COLO668 (cell line): ENCODE measurements at regions not wholly inside any gene's neighbourhood (a gene's known extent, or its start where the extent isn't known, plus 50 kb on each side); places are given as distances from the start of the nearest gene placed in this dataset.
"Not testable (repeated sequence)": the region's sequence is repeated elsewhere in the genome, so short reads cannot be mapped to it uniquely, and the experiment has no call there.

Source experiments
- DNase-seq: peaks from one replicate; lab custom pipeline; 2025; ENCODE audit not compliant: unreplicated experiment; lab: John Stamatoyannopoulos, UW

- no peak for DNase-seq
Observed at GRCh38 chr5:155489949-155490348, 476.4 kb downstream of the KIF4B start.

DNA sequence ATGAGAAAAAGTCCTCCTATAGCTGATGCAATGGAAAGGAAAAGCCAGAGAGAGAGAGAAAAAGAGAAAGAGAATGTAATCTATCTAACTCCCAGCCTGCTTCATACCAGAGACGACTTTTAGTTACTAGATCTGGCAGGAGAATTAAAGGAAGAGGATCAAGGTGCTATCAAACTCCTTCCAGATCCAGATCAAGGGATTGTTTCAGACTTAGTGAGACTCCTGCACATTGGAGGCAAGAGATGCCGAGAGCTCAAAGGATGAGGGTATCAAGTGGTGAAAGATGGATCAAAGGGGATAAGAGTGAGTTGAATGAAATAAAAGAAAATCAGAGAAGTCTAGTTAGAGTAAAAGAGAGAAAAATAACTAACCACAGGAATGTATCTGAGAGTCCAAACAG is 478.6 kb downstream of the KIF4B start:
- no peak for DNase-seq

- DNase-seq, result no peak
Observed at GRCh38 chr5:155504606-155505005, 491.1 kb downstream of the KIF4B start.

DNA sequence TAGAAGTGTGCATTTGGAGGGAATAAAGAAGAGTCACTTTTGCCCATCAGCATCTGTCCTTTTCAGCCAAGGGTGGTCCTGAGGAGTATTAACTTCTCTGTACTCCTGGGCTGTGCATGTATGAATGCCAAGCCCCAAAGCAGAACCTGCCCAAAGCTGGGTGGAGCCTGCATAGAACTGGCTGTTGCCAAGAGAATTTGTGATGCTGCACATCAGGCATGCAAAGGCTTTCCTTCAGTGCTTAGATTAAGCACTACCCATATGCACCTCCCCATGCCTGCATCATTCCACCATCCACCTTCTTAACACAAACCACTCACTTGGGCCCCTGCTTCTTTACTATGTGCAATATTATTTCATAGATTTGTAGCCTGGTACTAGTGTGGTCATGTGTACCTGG is 493.8 kb downstream of the KIF4B start:
- DNase-seq, result no peak

DNA sequence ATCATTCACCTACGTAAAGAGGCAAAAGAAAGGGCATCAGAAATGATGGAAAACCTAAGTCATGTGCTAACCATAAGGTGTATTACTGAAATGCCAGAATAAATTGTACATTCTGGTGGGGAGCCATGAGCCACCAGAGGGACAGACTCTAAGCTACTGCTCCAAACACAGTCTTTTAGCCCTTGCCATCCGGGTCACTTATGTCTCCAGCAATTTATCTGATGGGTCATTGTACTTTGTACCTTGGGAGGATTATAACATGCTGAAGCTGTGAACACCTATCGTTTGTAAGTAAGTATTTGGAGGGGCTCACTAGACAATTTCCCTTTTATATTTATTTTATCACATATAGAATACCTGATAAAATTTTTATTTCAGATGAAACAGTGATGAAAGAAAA is 495.1 kb downstream of the KIF4B start:
- DNase-seq, result no peak

DNA sequence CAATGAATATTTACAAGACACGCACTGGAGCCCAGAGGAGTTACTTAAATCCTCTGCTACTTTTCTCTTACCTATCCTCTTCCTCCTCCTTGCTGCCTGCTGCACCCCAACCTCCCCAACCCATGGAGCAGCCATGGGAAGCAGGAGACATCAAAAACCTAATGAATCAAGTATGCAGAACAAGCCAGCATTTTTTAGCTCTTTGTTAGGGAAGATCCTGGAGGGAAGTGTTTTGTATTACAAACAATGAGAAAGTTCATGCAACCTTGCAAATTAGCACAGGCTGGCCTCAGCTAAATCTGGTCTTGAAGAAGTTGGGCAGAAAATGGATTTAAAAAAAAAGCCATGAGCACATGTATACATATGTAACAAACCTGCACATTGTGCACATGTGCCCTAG is 498.8 kb downstream of the KIF4B start:
- DNase-seq, result no peak

DNA sequence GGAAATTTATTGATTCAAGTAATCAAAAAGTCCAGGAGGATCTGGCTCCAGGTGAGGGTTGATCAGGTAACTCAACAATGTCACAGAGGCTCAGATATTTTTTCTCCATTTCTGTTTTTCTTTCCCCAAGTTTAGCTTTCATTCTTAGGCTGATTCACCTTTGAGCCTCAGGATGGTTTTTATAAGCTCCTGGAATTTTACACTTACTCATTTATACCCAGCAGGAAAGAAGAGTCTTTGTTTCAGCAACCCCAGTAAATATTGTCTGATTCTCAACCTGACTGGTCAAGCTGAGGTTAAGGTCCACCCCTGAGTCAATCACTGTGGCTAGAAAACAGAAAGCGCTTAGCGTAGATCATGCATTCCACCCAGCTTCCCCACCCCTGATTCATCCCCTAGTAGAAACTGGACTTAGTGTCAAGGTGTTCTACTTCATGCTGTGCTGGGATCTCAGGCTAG is 500.6 kb downstream of the KIF4B start:
- no peak for DNase-seq

DNA sequence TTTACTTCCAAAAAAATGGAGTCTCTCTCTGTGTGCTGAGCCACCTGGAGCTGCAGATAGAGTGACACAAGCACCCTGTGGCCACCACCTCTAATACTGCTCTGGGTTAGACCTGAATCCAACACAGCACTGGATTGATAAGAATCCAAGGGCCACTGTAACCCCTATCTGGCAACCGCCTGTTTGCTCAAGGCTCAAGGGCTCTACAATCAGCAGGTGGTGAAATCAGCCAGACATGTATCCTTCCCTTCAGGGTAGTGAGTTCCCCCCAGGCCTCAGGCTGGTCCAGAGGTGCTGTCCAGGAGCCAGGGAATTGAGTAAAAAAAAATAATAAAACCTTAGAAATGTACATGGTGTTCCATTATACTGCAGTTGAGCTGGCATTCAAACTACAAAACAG is 509.0 kb downstream of the KIF4B start:
- peak; percentile 7 for DNase-seq

GRCh38 chr5:155529362-155529761 is 515.8 kb downstream of the KIF4B start:
- DNase-seq, result no peak

DNA sequence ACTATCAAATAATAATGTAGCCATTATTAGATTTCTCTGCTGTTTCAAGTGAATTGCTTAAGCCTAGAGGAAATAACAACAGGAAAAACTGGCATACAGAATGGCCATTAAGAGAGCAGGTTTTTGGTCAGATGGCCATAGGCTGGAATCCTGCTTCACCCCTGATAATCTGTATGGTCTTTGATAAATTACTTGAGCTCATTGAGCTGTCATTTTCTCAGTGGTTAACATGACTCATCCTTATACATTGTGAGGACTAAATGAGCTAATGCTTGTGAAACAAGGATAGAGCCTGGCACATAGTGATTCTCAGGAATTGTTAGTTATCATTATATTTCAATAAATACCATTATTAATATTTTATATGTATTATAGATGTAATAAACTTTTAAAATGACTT is 516.5 kb downstream of the KIF4B start:
- DNase-seq, result no peak

GRCh38 chr5:155532621-155533311 is 519.2 kb downstream of the KIF4B start:
- no peak for DNase-seq

GRCh38 chr5:155540000-155540595 is 526.5 kb downstream of the KIF4B start:
- DNase-seq, result no peak

DNA sequence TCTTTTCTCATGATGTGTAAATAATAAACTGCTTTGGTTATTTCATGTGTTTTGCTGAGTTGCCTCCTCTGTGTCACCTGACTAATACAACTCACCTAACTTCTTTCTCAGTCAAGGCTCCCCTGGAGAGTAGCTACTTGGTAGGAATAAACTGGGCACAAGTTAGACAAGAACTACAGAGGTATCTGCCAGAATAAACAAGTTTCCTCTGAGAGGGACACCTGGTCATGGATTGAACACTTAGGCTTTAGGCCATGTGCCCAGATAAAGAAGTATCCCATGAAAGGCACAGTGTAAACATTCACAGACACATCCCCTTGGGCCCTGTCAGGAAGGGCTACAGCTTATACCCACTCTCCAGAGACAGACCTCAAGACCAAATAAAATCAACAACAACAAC is 532.5 kb downstream of the KIF4B start:
- no peak for DNase-seq

DNA sequence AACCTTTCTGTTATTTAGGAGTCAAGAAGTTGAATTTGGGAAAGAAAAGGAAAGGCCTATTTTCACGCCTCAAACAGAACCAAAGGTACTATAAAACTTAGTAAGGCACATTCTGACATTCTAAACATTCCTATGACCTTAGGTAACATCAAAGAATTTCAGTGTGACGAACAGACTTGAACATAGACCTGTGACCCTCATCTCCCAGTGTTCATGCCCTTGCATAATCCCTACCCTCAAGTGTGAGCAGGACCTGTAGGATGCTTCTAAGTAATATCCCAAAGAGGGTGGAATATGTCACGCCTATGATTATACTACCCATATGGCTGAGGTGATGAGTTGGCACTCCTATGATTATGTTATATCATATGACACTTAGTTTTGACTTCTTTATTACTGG is 540.9 kb downstream of the KIF4B start:
- no peak for DNase-seq

DNA sequence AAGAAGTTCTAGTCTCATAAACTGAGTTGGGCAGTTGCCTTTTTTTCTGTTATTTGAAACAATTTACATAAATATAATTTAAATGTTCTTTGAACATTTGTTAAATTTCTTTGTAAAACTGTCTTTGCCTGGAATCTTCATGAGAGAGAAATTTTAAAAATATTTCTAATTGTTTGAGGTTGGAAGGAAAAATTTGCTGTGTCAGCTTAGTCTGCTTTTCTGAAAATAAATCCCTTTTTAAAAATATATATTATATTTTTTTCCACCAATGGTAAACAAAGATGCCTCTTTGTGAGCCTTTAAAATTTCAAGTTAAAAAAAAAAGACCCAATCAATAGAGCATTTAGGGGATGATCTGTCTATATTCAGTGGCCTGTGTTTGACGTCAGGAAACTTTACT is 542.7 kb downstream of the KIF4B start:
- DNase-seq, result no peak

DNA sequence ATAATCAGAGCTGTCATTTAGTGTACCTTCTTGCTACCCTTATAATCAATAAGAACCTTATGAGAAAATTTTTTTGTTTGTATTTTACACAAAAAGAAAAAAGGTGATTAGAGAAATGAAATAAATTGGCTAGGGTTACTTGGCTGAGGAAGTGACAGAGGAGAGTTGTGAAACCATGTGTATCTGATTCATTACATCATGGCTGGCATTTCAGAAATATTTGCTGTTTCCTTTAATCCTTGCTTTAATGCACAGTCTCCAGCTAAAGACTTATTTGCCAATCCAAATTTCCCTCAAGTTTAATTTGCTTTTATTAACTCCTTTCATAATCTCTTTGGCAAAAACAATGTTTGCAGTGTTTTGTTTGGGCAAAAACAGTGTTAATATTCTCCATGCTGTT is 543.1 kb downstream of the KIF4B start:
- DNase-seq, result no peak

- no peak for DNase-seq
Observed at GRCh38 chr5:155562158-155562557, 548.6 kb downstream of the KIF4B start.

DNA sequence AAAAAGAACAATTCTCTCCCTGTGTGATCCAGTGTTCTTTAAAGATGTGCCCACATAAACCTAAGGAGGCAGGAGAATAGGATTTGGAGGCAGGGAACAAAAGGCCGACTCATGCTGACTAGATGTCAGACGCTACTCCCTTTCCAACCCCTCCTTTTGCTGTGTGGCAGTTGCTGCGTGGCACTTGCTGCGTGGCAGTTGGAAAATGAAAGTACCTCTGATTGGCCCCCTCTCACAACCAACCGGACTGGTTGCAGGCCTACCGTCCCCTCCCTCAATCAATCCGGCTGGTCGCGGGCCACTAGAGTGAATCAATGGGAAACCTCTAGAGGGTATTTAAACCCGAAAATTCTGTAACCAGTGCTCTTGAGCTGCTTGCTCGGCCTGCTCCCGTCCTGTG is 551.0 kb downstream of the KIF4B start:
- no peak for DNase-seq

DNA sequence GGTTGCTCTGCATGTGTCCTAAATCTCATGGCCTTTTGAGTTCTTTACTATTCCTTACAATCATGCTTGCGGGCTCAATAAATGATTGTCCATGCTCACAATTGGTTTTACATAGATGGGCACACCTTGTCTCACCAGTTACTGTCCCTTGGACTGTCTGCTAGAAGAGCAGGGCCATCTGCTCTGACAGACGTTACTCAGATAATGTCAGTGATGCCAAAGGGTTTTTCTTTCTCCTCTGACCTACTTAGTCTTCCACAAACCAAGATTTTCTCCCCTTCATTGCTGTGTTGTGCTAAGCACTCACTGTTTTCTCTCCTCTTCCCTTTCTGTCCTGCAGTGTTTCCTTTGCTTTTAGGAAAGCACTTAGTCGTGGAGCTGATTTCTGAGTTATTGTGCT is 562.3 kb downstream of the KIF4B start:
- no peak for DNase-seq

DNA sequence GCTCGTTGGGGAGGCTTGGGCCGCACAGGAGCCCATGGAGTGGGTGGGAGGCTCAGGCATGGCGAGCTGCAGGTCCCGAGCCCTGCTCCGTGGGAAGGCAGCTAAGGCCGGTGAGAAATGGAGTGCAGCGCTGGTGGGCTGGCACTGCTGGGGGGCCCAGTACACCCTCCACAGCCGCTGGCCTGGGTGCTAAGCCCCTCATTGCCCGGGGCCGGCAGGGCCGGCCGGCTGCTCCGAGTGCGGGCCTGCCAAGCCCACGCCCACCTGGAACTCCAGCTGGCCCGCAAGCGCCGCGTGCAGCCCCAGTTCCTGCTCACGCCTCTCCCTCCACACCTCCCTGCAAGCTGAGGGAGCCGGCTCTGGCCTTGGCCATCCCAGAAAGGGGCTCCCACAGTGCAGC is 573.3 kb downstream of the KIF4B start:
- not testable (repeated sequence) for DNase-seq

GRCh38 chr5:155587458-155587857 is 573.9 kb downstream of the KIF4B start:
- peak; percentile 54 for DNase-seq

DNA sequence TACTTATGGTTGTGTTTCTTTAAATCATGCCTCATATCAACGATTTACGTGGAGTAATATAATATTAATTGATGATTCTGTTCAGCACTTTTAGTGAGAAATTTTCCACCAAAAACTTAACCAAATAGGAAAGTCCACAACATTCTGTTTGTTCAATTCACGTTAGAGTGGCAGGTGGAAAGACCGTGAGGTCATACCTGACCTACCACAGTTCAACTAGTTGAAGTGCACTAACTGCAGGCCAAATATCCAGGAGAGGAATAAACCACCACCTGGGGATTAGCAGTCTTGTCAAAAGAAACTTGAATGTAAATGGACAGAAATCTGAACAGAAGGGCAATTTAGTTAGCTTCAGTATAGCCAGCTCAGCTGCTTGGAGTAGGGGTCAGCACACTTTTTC is 577.7 kb downstream of the KIF4B start:
- DNase-seq, result no peak

GRCh38 chr5:155594270-155594669 is 580.7 kb downstream of the KIF4B start:
- no peak for DNase-seq
